ENCODE measurements at regions not wholly inside any gene's neighbourhood (a gene's known extent, or its start where the extent isn't known, plus 50 kb on each side); places are given as distances from the start of the nearest gene placed in this dataset.

GRCh38 chr1:213615226-213615916 is 372.4 kb upstream of the PROX1 start:
- no peak for TF ChIP-seq POLR2AphosphoS5 (IDR thresholded peaks at IDR 0.05; ENCODE audit: low read depth, low read length)
- TF ChIP-seq NFIC (IDR thresholded peaks at IDR 0.05; ENCODE audit: borderline replicate concordance), result no peak
- no peak for TF ChIP-seq SIN3A (IDR thresholded peaks at IDR 0.05; ENCODE audit: borderline replicate concordance, low read depth, low read length)
- TF ChIP-seq FOXJ3 (CRISPR knock-in tag; IDR thresholded peaks at IDR 0.05), result no peak
- Histone ChIP-seq H4K20me1 (ENCODE audit: insufficient read depth) (no peaks in the 10 kb centered on the region), H3K9ac (no peak overlapping the region), H3K36me3 (replicated peaks in 1 of 2; ENCODE audit: control insufficient read depth in 1 of 2, insufficient read depth in 2 of 2, low read length in 1 of 2) (no peaks in the 10 kb centered on the region), H3K27me3 (ENCODE audit: insufficient read depth) (no peaks in the 10 kb centered on the region), H3K4me3 (ENCODE audit: low read depth in 2 of 2, low read length in 1 of 2) (no peak overlapping the region), H3K9me2 (no peaks in the 10 kb centered on the region), H3F3A (replicated peaks; ENCODE audit: insufficient read depth) (no peaks in the 10 kb centered on the region), H3K79me2 (ENCODE audit: insufficient read depth) (no peaks in the 10 kb centered on the region), H3K4me2 (no peak overlapping the region), H3K9me3 (no peaks in the 10 kb centered on the region), H2AFZ (ENCODE audit: low read depth) (no peak overlapping the region), H3K27ac (ENCODE audit: low read depth in 2 of 2, low read length in 1 of 2) (no peak overlapping the region), H3K4me1 (ENCODE audit: control insufficient read depth in 1 of 2, insufficient read depth in 2 of 2, low read depth in 1 of 2, low read length in 1 of 2) (no peaks in the 10 kb centered on the region; a peak in 1 of 4 replicates)
- CTCF ChIA-PET, result interaction anchor here (0.9 kb wide), 1 partner anchor 293 kb away, joined by 3 read pairs; no protein-coding TSS in a partner anchor
- no peak for DNase-seq
- 18% methylated on average over 4 of the region's 4 CpGs for WGBS (ENCODE audit: low lambda C conversion rate)
- POLR2A ChIA-PET, result no interaction called here

DNA sequence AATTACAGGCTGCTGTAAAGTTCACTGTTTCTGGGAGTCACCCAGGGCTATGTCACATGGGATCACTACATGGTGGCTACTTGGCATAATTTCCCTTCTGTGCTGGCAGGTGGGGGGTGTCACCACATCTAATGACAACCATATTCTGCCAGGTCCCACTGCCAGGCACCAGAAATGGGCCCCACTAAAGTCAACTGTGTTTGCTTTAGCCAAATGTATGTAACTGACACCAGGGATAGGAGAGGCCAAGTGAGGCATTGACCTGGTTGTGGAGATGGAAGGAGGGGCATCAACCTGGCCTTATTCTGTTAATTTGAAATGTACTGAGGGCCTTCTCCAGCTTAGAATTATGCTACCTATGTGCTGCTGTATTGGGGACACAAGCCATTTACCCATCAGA is 370.6 kb upstream of the PROX1 start:
- no peak overlapping the region for H3K4me2 ChIP-seq
- H2AFZ ChIP-seq (ENCODE audit: low read depth), result no peak overlapping the region
- H3K4me1 ChIP-seq (ENCODE audit: control insufficient read depth in 1 of 2, insufficient read depth in 2 of 2, low read depth in 1 of 2, low read length in 1 of 2), result no peaks in the 10 kb centered on the region; a peak in 1 of 4 replicates
- H3F3A ChIP-seq (replicated peaks; ENCODE audit: insufficient read depth), result no peaks in the 10 kb centered on the region
- no peak for DNase-seq
- TF ChIP-seq TCF12 (IDR thresholded peaks at IDR 0.05) (no peak), MXI1 (IDR thresholded peaks at IDR 0.05; ENCODE audit: low read depth, low read length) (no peak), RXRA (IDR thresholded peaks at IDR 0.05; ENCODE audit: borderline replicate concordance, low read depth) (no peak), NRF1 (IDR thresholded peaks at IDR 0.05; ENCODE audit: low read depth, low read length) (no peak), EP300 (IDR thresholded peaks at IDR 0.05; ENCODE audit: borderline replicate concordance in 1 of 2, low read depth in 1 of 2, low read length in 1 of 2) (no peak), FOXM1 (IDR thresholded peaks at IDR 0.05; ENCODE audit: low read depth) (no peak)
- TF ChIP-seq, protein P1, sequence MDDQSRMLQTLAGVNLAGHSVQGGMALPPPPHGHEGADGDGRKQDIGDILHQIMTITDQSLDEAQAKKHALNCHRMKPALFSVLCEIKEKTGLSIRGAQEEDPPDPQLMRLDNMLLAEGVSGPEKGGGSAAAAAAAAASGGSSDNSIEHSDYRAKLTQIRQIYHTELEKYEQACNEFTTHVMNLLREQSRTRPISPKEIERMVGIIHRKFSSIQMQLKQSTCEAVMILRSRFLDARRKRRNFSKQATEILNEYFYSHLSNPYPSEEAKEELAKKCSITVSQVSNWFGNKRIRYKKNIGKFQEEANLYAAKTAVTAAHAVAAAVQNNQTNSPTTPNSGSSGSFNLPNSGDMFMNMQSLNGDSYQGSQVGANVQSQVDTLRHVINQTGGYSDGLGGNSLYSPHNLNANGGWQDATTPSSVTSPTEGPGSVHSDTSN (IDR thresholded peaks at IDR 0.05), result no peak
- TF ChIP-seq, protein P2, sequence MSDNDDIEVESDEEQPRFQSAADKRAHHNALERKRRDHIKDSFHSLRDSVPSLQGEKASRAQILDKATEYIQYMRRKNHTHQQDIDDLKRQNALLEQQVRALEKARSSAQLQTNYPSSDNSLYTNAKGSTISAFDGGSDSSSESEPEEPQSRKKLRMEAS (IDR thresholded peaks at IDR 0.05; ENCODE audit: low read depth), result no peak
- no peaks in the 10 kb centered on the region for H4K20me1 ChIP-seq (ENCODE audit: insufficient read depth)
- POLR2A ChIA-PET, result no interaction called here
- no peaks in the 10 kb centered on the region for H3K9me2 ChIP-seq
- no peak overlapping the region for H3K4me3 ChIP-seq (ENCODE audit: low read depth in 2 of 2, low read length in 1 of 2)
- no peak overlapping the region for H3K27ac ChIP-seq (ENCODE audit: low read depth in 2 of 2, low read length in 1 of 2)
- H3K79me2 ChIP-seq (ENCODE audit: insufficient read depth), result no peaks in the 10 kb centered on the region
- no peaks in the 10 kb centered on the region for H3K27me3 ChIP-seq (ENCODE audit: insufficient read depth)
- no peak overlapping the region for H3K9ac ChIP-seq
- CTCF ChIA-PET, result no interaction called here
- no peaks in the 10 kb centered on the region for H3K9me3 ChIP-seq
- H3K36me3 ChIP-seq (replicated peaks in 1 of 2; ENCODE audit: control insufficient read depth in 1 of 2, insufficient read depth in 2 of 2, low read length in 1 of 2), result no peaks in the 10 kb centered on the region

GRCh38 chr1:213618094-213618493 is 369.7 kb upstream of the PROX1 start:
- WGBS (ENCODE audit: low lambda C conversion rate), result 8% methylated on average over 1 of the region's 1 CpG
- H4K20me1 ChIP-seq (ENCODE audit: insufficient read depth), result no peaks in the 10 kb centered on the region
- no peak for TF ChIP-seq FOXJ3 (CRISPR knock-in tag; IDR thresholded peaks at IDR 0.05)
- TF ChIP-seq, protein P1 (IDR thresholded peaks at IDR 0.05), result no peak
- no peak for TF ChIP-seq NRF1 (IDR thresholded peaks at IDR 0.05; ENCODE audit: low read depth, low read length)
- TF ChIP-seq USF1 (IDR thresholded peaks at IDR 0.05; ENCODE audit: borderline replicate concordance, low read depth), result no peak
- no peak for TF ChIP-seq NFIC (IDR thresholded peaks at IDR 0.05; ENCODE audit: borderline replicate concordance)
- no peak for TF ChIP-seq FOXM1 (IDR thresholded peaks at IDR 0.05; ENCODE audit: low read depth)
- no peak for TF ChIP-seq POLR2AphosphoS5 (IDR thresholded peaks at IDR 0.05; ENCODE audit: low read depth, low read length)
- TF ChIP-seq MEF2A (IDR thresholded peaks at IDR 0.05; ENCODE audit: borderline replicate concordance, low read depth), result no peak
- no peak for TF ChIP-seq YY1 (IDR thresholded peaks at IDR 0.05; ENCODE audit: low read depth)
- TF ChIP-seq GABPA (IDR thresholded peaks at IDR 0.05; ENCODE audit: low read depth), result no peak
- no peak for TF ChIP-seq JUND (IDR thresholded peaks at IDR 0.05)
- TF ChIP-seq IRF3 (IDR thresholded peaks at IDR 0.05; ENCODE audit: low read depth, low read length), result no peak
- no peak for TF ChIP-seq TAF1 (IDR thresholded peaks at IDR 0.05; ENCODE audit: borderline replicate concordance, low read depth, low read length)

More at GRCh38 chr1:213618094-213618493, 369.7 kb upstream of the PROX1 start:
- H3K4me2 ChIP-seq, result no peak overlapping the region
- no peaks in the 10 kb centered on the region for H3K9me2 ChIP-seq
- no peak for DNase-seq
- no peak overlapping the region for H2AFZ ChIP-seq (ENCODE audit: low read depth)
- no peaks in the 10 kb centered on the region for H3K27me3 ChIP-seq (ENCODE audit: insufficient read depth)
- CTCF ChIA-PET, result no interaction called here
- no peaks in the 10 kb centered on the region for H3F3A ChIP-seq (replicated peaks; ENCODE audit: insufficient read depth)
- no peaks in the 10 kb centered on the region for H3K79me2 ChIP-seq (ENCODE audit: insufficient read depth)
- no peak overlapping the region for H3K27ac ChIP-seq (ENCODE audit: low read depth in 2 of 2, low read length in 1 of 2)
- H3K36me3 ChIP-seq (replicated peaks in 1 of 2; ENCODE audit: control insufficient read depth in 1 of 2, insufficient read depth in 2 of 2, low read length in 1 of 2), result no peaks in the 10 kb centered on the region
- H3K9me3 ChIP-seq, result no peaks in the 10 kb centered on the region
- POLR2A ChIA-PET, result no interaction called here
- H3K4me3 ChIP-seq (ENCODE audit: low read depth in 2 of 2, low read length in 1 of 2), result no peak overlapping the region
- H3K9ac ChIP-seq, result no peak overlapping the region
- no peaks in the 10 kb centered on the region; a peak in 1 of 4 replicates for H3K4me1 ChIP-seq (ENCODE audit: control insufficient read depth in 1 of 2, insufficient read depth in 2 of 2, low read depth in 1 of 2, low read length in 1 of 2)

Measured in SK-N-SH (cell line).